H7 (cell line): ENCODE measurements at regions not wholly inside any gene's neighbourhood (a gene's known extent, or its start where the extent isn't known, plus 50 kb on each side); places are given as distances from the start of the nearest gene placed in this dataset.

ENCODE experiments used
- DNase-seq: peaks from one replicate; pipeline ENCODE4 v3.0.0; 2012
- H3K27me3 ChIP-seq: 2 replicates; pipeline ENCODE4 v1.6.0; 2011; ENCODE audit warnings: mild to moderate bottlenecking, low read length; ENCODE audit not compliant: control insufficient read depth, insufficient read depth
- H3K36me3 ChIP-seq: replicated peaks from 2 replicates; pipeline ENCODE4 v1.5.1; 2011; ENCODE audit warnings: low read length; ENCODE audit not compliant: control insufficient read depth, insufficient read depth
- H3K4me3 ChIP-seq: 2 replicates; pipeline ENCODE4 v1.5.1; 2011; ENCODE audit warnings: low read depth, mild to moderate bottlenecking, control low read depth, low read length, moderate library complexity; ENCODE audit not compliant: insufficient read depth

- Histone ChIP-seq H3K4me3 (no peak overlapping the region), H3K36me3 (no peaks in the 10 kb centered on the region), H3K27me3 (no peaks in the 10 kb centered on the region)
- DNase-seq = no peak
Measured at GRCh38 chr19:31595521-31595920, 246.3 kb upstream of the TSHZ3 start.

GRCh38 chr19:31596751-31597150 is 247.5 kb upstream of the TSHZ3 start:
- H3K4me3 ChIP-seq = no peak overlapping the region
- H3K36me3 ChIP-seq = no peaks in the 10 kb centered on the region
- no peak for DNase-seq
- H3K27me3 ChIP-seq = no peaks in the 10 kb centered on the region

- Histone ChIP-seq H3K4me3 (no peak overlapping the region), H3K27me3 (no peaks in the 10 kb centered on the region), H3K36me3 (no peaks in the 10 kb centered on the region)
- DNase-seq = no peak
Measured at GRCh38 chr19:31597616-31598015, 248.4 kb upstream of the TSHZ3 start.

GRCh38 chr19:31598730-31599238 is 249.5 kb upstream of the TSHZ3 start:
- no peak for DNase-seq
- Histone ChIP-seq H3K4me3 (no peak overlapping the region), H3K36me3 (no peaks in the 10 kb centered on the region), H3K27me3 (no peaks in the 10 kb centered on the region)

GRCh38 chr19:31600731-31601295 is 251.6 kb upstream of the TSHZ3 start:
- Histone ChIP-seq H3K27me3 (no peaks in the 10 kb centered on the region), H3K4me3 (no peak overlapping the region), H3K36me3 (no peaks in the 10 kb centered on the region)
- DNase-seq = no peak

- no peaks in the 10 kb centered on the region for H3K27me3 ChIP-seq
- H3K36me3 ChIP-seq = no peaks in the 10 kb centered on the region
- no peak overlapping the region for H3K4me3 ChIP-seq
- no peak for DNase-seq
Measured at GRCh38 chr19:31601855-31602254, 252.6 kb upstream of the TSHZ3 start.

- no peak for DNase-seq
- no peak overlapping the region for H3K4me3 ChIP-seq
- no peaks in the 10 kb centered on the region for H3K36me3 ChIP-seq
- H3K27me3 ChIP-seq = no peaks in the 10 kb centered on the region
Measured at GRCh38 chr19:31602548-31602947, 253.3 kb upstream of the TSHZ3 start.

- Histone ChIP-seq H3K4me3 (no peak overlapping the region), H3K27me3 (no peaks in the 10 kb centered on the region), H3K36me3 (no peaks in the 10 kb centered on the region)
- no peak for DNase-seq
Measured at GRCh38 chr19:31604493-31605040, 255.3 kb upstream of the TSHZ3 start.

GRCh38 chr19:31610018-31610417 is 260.8 kb upstream of the TSHZ3 start:
- Histone ChIP-seq H3K4me3 (no peak overlapping the region), H3K36me3 (no peaks in the 10 kb centered on the region), H3K27me3 (no peaks in the 10 kb centered on the region)
- no peak for DNase-seq

- Histone ChIP-seq H3K27me3 (no peaks in the 10 kb centered on the region), H3K36me3 (no peaks in the 10 kb centered on the region), H3K4me3 (no peak overlapping the region)
- no peak for DNase-seq
Measured at GRCh38 chr19:31611046-31611877, 262.0 kb upstream of the TSHZ3 start.

GRCh38 chr19:31612873-31613272 is 263.6 kb upstream of the TSHZ3 start:
- H3K27me3 ChIP-seq = no peaks in the 10 kb centered on the region
- H3K4me3 ChIP-seq = no peak overlapping the region
- DNase-seq = no peak

GRCh38 chr19:31613683-31614219 is 264.5 kb upstream of the TSHZ3 start:
- Histone ChIP-seq H3K27me3 (no peaks in the 10 kb centered on the region), H3K36me3 (no peaks in the 10 kb centered on the region), H3K4me3 (no peak overlapping the region)
- DNase-seq = peak; percentile 43

More at GRCh38 chr19:31612873-31613272, 263.6 kb upstream of the TSHZ3 start:
- no peaks in the 10 kb centered on the region for H3K36me3 ChIP-seq

- H3K27me3 ChIP-seq = no peaks in the 10 kb centered on the region
- no peaks in the 10 kb centered on the region for H3K36me3 ChIP-seq
- no peak for DNase-seq
- H3K4me3 ChIP-seq = no peak overlapping the region
Measured at GRCh38 chr19:31616031-31616430, 266.8 kb upstream of the TSHZ3 start.

- Histone ChIP-seq H3K4me3 (no peak overlapping the region), H3K36me3 (no peaks in the 10 kb centered on the region), H3K27me3 (no peaks in the 10 kb centered on the region)
- DNase-seq = no peak
Measured at GRCh38 chr19:31617010-31617585, 267.9 kb upstream of the TSHZ3 start.
